ENCODE measurements at regions not wholly inside any gene's neighbourhood (a gene's known extent, or its start where the extent isn't known, plus 50 kb on each side); places are given as distances from the start of the nearest gene placed in this dataset.

GRCh38 chr22:22089459-22090308 lies 107.1 kb upstream of the TOP3B start:
- Histone ChIP-seq H3K36me3 (ENCODE audit: control insufficient read depth in 1 of 2, insufficient read depth in 2 of 2, low read length in 2 of 2) (no peaks in the 10 kb centered on the region), H3K27me3 (ENCODE audit: control insufficient read depth in 1 of 2, insufficient read depth in 2 of 2, low read length in 2 of 2) (peaks cover 0 to 1% of the 10 kb centered on the region in 2 donors), H3K9me3 (ENCODE audit: control insufficient read depth in 1 of 2, low read length in 2 of 2) (no peaks in the 10 kb centered on the region), H3K9ac (ENCODE audit: low read depth in 1 of 2, low read length in 2 of 2) (no peak overlapping the region), H3K4me1 (ENCODE audit: control insufficient read depth in 1 of 2, insufficient read depth in 2 of 2, low read length in 2 of 2) (no peaks in the 10 kb centered on the region), H3K4me3 (ENCODE audit: low read depth in 1 of 2, low read length in 2 of 2) (no peak overlapping the region), H3K27ac (ENCODE audit: low read depth, low read length) (no peak overlapping the region)

GRCh38 chr22:22088658-22089458 lies 106.3 kb upstream of the TOP3B start:
- no peaks in the 10 kb centered on the region for H3K4me1 ChIP-seq (ENCODE audit: control insufficient read depth in 1 of 2, insufficient read depth in 2 of 2, low read length in 2 of 2)
- H3K9ac ChIP-seq (ENCODE audit: low read depth in 1 of 2, low read length in 2 of 2), result no peak overlapping the region
- H3K27ac ChIP-seq (ENCODE audit: low read depth, low read length), result no peak overlapping the region
- peaks cover 0 to 4% of the 10 kb centered on the region in 2 donors for H3K27me3 ChIP-seq (ENCODE audit: control insufficient read depth in 1 of 2, insufficient read depth in 2 of 2, low read length in 2 of 2)
- H3K9me3 ChIP-seq (ENCODE audit: control insufficient read depth in 1 of 2, low read length in 2 of 2), result no peaks in the 10 kb centered on the region
- no peak overlapping the region for H3K4me3 ChIP-seq (ENCODE audit: low read depth in 1 of 2, low read length in 2 of 2)
- no peaks in the 10 kb centered on the region for H3K36me3 ChIP-seq (ENCODE audit: control insufficient read depth in 1 of 2, insufficient read depth in 2 of 2, low read length in 2 of 2)

GRCh38 chr22:22087854-22088657 lies 105.5 kb upstream of the TOP3B start:
- Histone ChIP-seq H3K9me3 (ENCODE audit: control insufficient read depth in 1 of 2, low read length in 2 of 2) (no peaks in the 10 kb centered on the region), H3K4me1 (ENCODE audit: control insufficient read depth in 1 of 2, insufficient read depth in 2 of 2, low read length in 2 of 2) (no peaks in the 10 kb centered on the region), H3K27me3 (ENCODE audit: control insufficient read depth in 1 of 2, insufficient read depth in 2 of 2, low read length in 2 of 2) (peaks cover 0 to 7% of the 10 kb centered on the region in 2 donors), H3K4me3 (ENCODE audit: low read depth in 1 of 2, low read length in 2 of 2) (no peak overlapping the region), H3K36me3 (ENCODE audit: control insufficient read depth in 1 of 2, insufficient read depth in 2 of 2, low read length in 2 of 2) (no peaks in the 10 kb centered on the region), H3K9ac (ENCODE audit: low read depth in 1 of 2, low read length in 2 of 2) (no peak overlapping the region), H3K27ac (ENCODE audit: low read depth, low read length) (no peak overlapping the region)

- Histone ChIP-seq H3K4me1 (ENCODE audit: control insufficient read depth in 1 of 2, insufficient read depth in 2 of 2, low read length in 2 of 2) (no peaks in the 10 kb centered on the region), H3K4me3 (ENCODE audit: low read depth in 1 of 2, low read length in 2 of 2) (no peak overlapping the region), H3K27me3 (ENCODE audit: control insufficient read depth in 1 of 2, insufficient read depth in 2 of 2, low read length in 2 of 2) (peaks cover 0 to 8% of the 10 kb centered on the region in 2 donors), H3K9ac (ENCODE audit: low read depth in 1 of 2, low read length in 2 of 2) (no peak overlapping the region), H3K36me3 (ENCODE audit: control insufficient read depth in 1 of 2, insufficient read depth in 2 of 2, low read length in 2 of 2) (no peaks in the 10 kb centered on the region), H3K9me3 (ENCODE audit: control insufficient read depth in 1 of 2, low read length in 2 of 2) (no peaks in the 10 kb centered on the region), H3K27ac (ENCODE audit: low read depth, low read length) (no peak overlapping the region)
Observed at GRCh38 chr22:22086501-22087158, 104.0 kb upstream of the TOP3B start.

GRCh38 chr22:22085702-22086500 lies 103.3 kb upstream of the TOP3B start:
- Histone ChIP-seq H3K27me3 (ENCODE audit: control insufficient read depth in 1 of 2, insufficient read depth in 2 of 2, low read length in 2 of 2) (peaks cover 0 to 13% of the 10 kb centered on the region in 2 donors), H3K36me3 (ENCODE audit: control insufficient read depth in 1 of 2, insufficient read depth in 2 of 2, low read length in 2 of 2) (no peaks in the 10 kb centered on the region), H3K4me1 (ENCODE audit: control insufficient read depth in 1 of 2, insufficient read depth in 2 of 2, low read length in 2 of 2) (no peaks in the 10 kb centered on the region), H3K27ac (ENCODE audit: low read depth, low read length) (no peak overlapping the region), H3K9ac (ENCODE audit: low read depth in 1 of 2, low read length in 2 of 2) (no peak overlapping the region), H3K4me3 (ENCODE audit: low read depth in 1 of 2, low read length in 2 of 2) (no peak overlapping the region), H3K9me3 (ENCODE audit: control insufficient read depth in 1 of 2, low read length in 2 of 2) (no peaks in the 10 kb centered on the region)

- Histone ChIP-seq H3K4me3 (ENCODE audit: low read depth in 1 of 2, low read length in 2 of 2) (no peak overlapping the region), H3K27me3 (ENCODE audit: control insufficient read depth in 1 of 2, insufficient read depth in 2 of 2, low read length in 2 of 2) (peaks cover 0 to 13% of the 10 kb centered on the region in 2 donors), H3K4me1 (ENCODE audit: control insufficient read depth in 1 of 2, insufficient read depth in 2 of 2, low read length in 2 of 2) (no peaks in the 10 kb centered on the region), H3K27ac (ENCODE audit: low read depth, low read length) (no peak overlapping the region), H3K9me3 (ENCODE audit: control insufficient read depth in 1 of 2, low read length in 2 of 2) (no peaks in the 10 kb centered on the region), H3K36me3 (ENCODE audit: control insufficient read depth in 1 of 2, insufficient read depth in 2 of 2, low read length in 2 of 2) (no peaks in the 10 kb centered on the region), H3K9ac (ENCODE audit: low read depth in 1 of 2, low read length in 2 of 2) (no peak overlapping the region)
Observed at GRCh38 chr22:22084089-22084711, 101.6 kb upstream of the TOP3B start.

GRCh38 chr22:22082960-22083359 lies 100.4 kb upstream of the TOP3B start:
- Histone ChIP-seq H3K4me3 (ENCODE audit: low read depth in 1 of 2, low read length in 2 of 2) (no peak overlapping the region), H3K4me1 (ENCODE audit: control insufficient read depth in 1 of 2, insufficient read depth in 2 of 2, low read length in 2 of 2) (no peaks in the 10 kb centered on the region), H3K27ac (ENCODE audit: low read depth, low read length) (no peak overlapping the region), H3K9me3 (ENCODE audit: control insufficient read depth in 1 of 2, low read length in 2 of 2) (no peaks in the 10 kb centered on the region), H3K27me3 (ENCODE audit: control insufficient read depth in 1 of 2, insufficient read depth in 2 of 2, low read length in 2 of 2) (peaks cover 0 to 13% of the 10 kb centered on the region in 2 donors), H3K9ac (ENCODE audit: low read depth in 1 of 2, low read length in 2 of 2) (no peak overlapping the region), H3K36me3 (ENCODE audit: control insufficient read depth in 1 of 2, insufficient read depth in 2 of 2, low read length in 2 of 2) (no peaks in the 10 kb centered on the region)

- Histone ChIP-seq H3K9me3 (ENCODE audit: control insufficient read depth in 1 of 2, low read length in 2 of 2) (no peaks in the 10 kb centered on the region), H3K4me1 (ENCODE audit: control insufficient read depth in 1 of 2, insufficient read depth in 2 of 2, low read length in 2 of 2) (no peaks in the 10 kb centered on the region), H3K9ac (ENCODE audit: low read depth in 1 of 2, low read length in 2 of 2) (no peak overlapping the region), H3K4me3 (ENCODE audit: low read depth in 1 of 2, low read length in 2 of 2) (no peak overlapping the region), H3K27ac (ENCODE audit: low read depth, low read length) (no peak overlapping the region), H3K36me3 (ENCODE audit: control insufficient read depth in 1 of 2, insufficient read depth in 2 of 2, low read length in 2 of 2) (no peaks in the 10 kb centered on the region), H3K27me3 (ENCODE audit: control insufficient read depth in 1 of 2, insufficient read depth in 2 of 2, low read length in 2 of 2) (peaks cover 0 to 13% of the 10 kb centered on the region in 2 donors)
Observed at GRCh38 chr22:22082229-22082835, 99.7 kb upstream of the TOP3B start.

Measured in duodenal mucosa (tissue), 2 donors.